Cardiac muscle cell (in vitro differentiated cells and primary cell): ENCODE measurements at regions not wholly inside any gene's neighbourhood (a gene's known extent, or its start where the extent isn't known, plus 50 kb on each side); places are given as distances from the start of the nearest gene placed in this dataset.

Experiments used
- DNase-seq, 2 donors: peaks; one replicate each; pipeline versions ENCODE4 v3.0.0 to v3.0.0-alpha.2; 2010 to 2017; ENCODE audit warnings: low read depth in 1 of 2, low spot score in 1 of 2
- H3K27ac ChIP-seq: fragments of 200-600 bp; sonication (generic); 2 replicates; pipeline ENCODE4 v1.5.1; 2016
- H3K27me3 ChIP-seq: fragments of 200-600 bp; sonication (generic); 2 replicates; pipeline ENCODE4 v1.6.0; 2016; ENCODE audit warnings: control low read depth
- H3K36me3 ChIP-seq: fragments of 200-600 bp; sonication (generic); 2 replicates; pipeline ENCODE4 v1.5.1; 2016; ENCODE audit warnings: control low read depth
- H3K4me1 ChIP-seq: fragments of 200-600 bp; sonication (generic); 2 replicates; pipeline ENCODE4 v1.8.1; 2017; ENCODE audit warnings: low read depth, mild to moderate bottlenecking, mixed run types
- H3K4me3 ChIP-seq: fragments of 200-600 bp; sonication (generic); 2 replicates; pipeline ENCODE4 v1.5.1; 2016; ENCODE audit warnings: mild to moderate bottlenecking
- H3K9me3 ChIP-seq: fragments of 200-600 bp; sonication (generic); 2 replicates; pipeline ENCODE4 v1.5.1; 2017; ENCODE audit warnings: low read depth, mild to moderate bottlenecking, control low read depth
- CTCF ChIP-seq: IDR thresholded peaks from 2 replicates; pipeline ENCODE4 v1.5.1; 2012; ENCODE audit warnings: low read depth, mild to moderate bottlenecking, low read length

DNA sequence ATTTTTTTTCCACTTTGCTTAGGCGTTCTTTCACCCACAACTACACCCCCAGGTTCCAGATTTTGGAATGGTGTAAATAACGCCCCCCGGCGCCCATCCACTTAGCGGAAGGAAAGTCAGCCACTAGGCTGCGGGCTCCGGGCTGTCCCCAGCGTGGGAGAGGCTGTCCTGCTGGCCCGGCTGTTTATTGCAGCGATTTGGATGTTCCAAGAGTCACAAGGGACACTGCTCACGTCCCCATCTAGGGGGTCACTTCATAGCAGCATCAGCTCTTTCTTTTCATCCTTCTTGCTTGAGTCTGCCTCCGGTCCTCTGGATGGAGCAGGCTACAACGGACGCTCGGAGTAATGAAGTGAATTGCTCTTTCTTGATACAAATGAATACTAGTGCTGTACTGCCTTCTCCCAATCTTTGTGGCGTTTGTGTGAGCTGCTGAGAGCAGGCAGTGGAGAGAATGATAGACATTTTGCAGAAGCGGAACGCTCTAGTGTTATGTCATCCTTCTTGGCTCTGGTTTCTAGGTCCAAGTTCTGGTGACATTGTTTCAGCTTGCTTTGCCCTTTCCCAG, 50.7 kb upstream of the PAIP2B start:
- H3K27ac ChIP-seq, result no peak overlapping the region
- peak; percentile 22 to 72 for DNase-seq
- peak; percentile 21 for TF ChIP-seq CTCF
- peaks cover 16% of the 10 kb centered on the region for H3K27me3 ChIP-seq
- H3K4me1 ChIP-seq, result no peaks in the 10 kb centered on the region
- H3K9me3 ChIP-seq, result no peaks in the 10 kb centered on the region
- peak overlapping the region; percentile 48 for H3K4me3 ChIP-seq
- H3K36me3 ChIP-seq, result no peaks in the 10 kb centered on the region

DNA sequence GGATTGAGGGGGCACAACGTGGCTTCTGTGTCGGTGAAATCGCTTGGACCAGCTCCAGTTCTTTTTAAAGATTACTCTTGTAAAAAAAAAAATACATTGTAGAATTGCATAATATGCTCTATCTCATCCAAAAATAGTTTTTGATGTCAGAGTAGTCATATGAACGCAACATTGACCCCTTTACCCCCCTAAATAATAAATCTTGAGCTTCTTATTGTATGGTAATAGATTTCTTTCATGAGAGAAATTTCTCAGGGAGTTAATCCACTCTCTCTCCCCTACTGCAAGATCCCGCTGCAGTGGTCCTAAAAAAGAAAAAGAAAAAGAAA, 50.2 kb upstream of the PAIP2B start:
- Histone ChIP-seq H3K4me3 (peak overlapping the region; percentile 48), H3K4me1 (no peaks in the 10 kb centered on the region), H3K27me3 (peaks cover 19% of the 10 kb centered on the region), H3K36me3 (no peaks in the 10 kb centered on the region), H3K27ac (no peak overlapping the region), H3K9me3 (no peaks in the 10 kb centered on the region)
- TF ChIP-seq CTCF, result no peak
- DNase-seq, result no peak

- H3K4me3 ChIP-seq, result peak overlapping the region; percentile 48
- H3K27me3 ChIP-seq, result peaks cover 19% of the 10 kb centered on the region
- DNase-seq, result peak; percentile 89 to 95
- no peaks in the 10 kb centered on the region for H3K4me1 ChIP-seq
- TF ChIP-seq CTCF, result peak; percentile 9
- no peak overlapping the region for H3K27ac ChIP-seq
- H3K9me3 ChIP-seq, result no peaks in the 10 kb centered on the region
- H3K36me3 ChIP-seq, result no peaks in the 10 kb centered on the region
Measured at GRCh38 chr2:71276311-71277146, 49.6 kb upstream of the PAIP2B start.
